ENCODE measurements at regions not wholly inside any gene's neighbourhood (a gene's known extent, or its start where the extent isn't known, plus 50 kb on each side); places are given as distances from the start of the nearest gene placed in this dataset.

- H3K27me3 ChIP-seq = no peaks in the 10 kb centered on the region
- no peak overlapping the region for H2AFZ ChIP-seq
- H3K36me3 ChIP-seq (replicated peaks; ENCODE audit: insufficient read depth, low read depth) = no peaks in the 10 kb centered on the region
- no peaks in the 10 kb centered on the region for H4K20me1 ChIP-seq (ENCODE audit: insufficient read depth, poor library complexity, severe bottlenecking)
- no peaks in the 10 kb centered on the region for H3K9me2 ChIP-seq (replicated peaks; ENCODE audit: insufficient read depth)
- H3K27ac ChIP-seq = no peak overlapping the region
- TF ChIP-seq EZH2phosphoT487 (IDR thresholded peaks at IDR 0.05; ENCODE audit: low read depth, severe bottlenecking, unreplicated experiment) = no peak
- TF ChIP-seq, protein P1, sequence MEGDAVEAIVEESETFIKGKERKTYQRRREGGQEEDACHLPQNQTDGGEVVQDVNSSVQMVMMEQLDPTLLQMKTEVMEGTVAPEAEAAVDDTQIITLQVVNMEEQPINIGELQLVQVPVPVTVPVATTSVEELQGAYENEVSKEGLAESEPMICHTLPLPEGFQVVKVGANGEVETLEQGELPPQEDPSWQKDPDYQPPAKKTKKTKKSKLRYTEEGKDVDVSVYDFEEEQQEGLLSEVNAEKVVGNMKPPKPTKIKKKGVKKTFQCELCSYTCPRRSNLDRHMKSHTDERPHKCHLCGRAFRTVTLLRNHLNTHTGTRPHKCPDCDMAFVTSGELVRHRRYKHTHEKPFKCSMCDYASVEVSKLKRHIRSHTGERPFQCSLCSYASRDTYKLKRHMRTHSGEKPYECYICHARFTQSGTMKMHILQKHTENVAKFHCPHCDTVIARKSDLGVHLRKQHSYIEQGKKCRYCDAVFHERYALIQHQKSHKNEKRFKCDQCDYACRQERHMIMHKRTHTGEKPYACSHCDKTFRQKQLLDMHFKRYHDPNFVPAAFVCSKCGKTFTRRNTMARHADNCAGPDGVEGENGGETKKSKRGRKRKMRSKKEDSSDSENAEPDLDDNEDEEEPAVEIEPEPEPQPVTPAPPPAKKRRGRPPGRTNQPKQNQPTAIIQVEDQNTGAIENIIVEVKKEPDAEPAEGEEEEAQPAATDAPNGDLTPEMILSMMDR (IDR thresholded peaks at IDR 0.05; ENCODE audit: poor library complexity) = no peak
- TF ChIP-seq EZH2 (IDR thresholded peaks at IDR 0.05; ENCODE audit: borderline replicate concordance) = no peak
- no peaks in the 10 kb centered on the region for H3K9me3 ChIP-seq (ENCODE audit: low read depth)
- DNase-seq (ENCODE audit: low spot score) = no peak
- no peaks in the 10 kb centered on the region for H3K79me2 ChIP-seq
- H3K4me1 ChIP-seq (ENCODE audit: insufficient read depth) = no peaks in the 10 kb centered on the region
- no peak overlapping the region for H3K4me3 ChIP-seq
- WGBS (ENCODE audit: low lambda C conversion rate, missing lambda C conversion rate) = 84% methylated on average over 2 of the region's 2 CpGs
- no peak overlapping the region for H3K4me2 ChIP-seq
Observed at GRCh38 chr17:71883258-71883657, 237.6 kb upstream of the SOX9 start.

DNA sequence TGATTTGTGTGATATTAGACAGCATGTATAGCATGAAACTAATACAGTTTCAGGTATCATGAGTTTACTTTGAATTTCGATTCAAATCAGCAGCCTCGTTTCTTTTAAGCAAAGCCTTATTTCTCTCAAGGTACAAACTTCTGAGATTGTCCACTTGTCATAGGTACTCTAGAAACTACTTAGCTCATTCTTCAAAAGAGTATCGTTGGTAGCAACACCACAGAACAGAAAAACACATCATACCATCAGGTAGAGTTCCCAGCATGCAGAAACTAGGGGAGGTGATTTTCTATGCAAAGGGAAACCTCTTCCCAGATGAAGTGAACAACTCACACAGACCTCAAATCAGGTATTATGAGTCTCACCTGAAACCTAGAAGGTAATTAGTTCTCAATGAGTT is 237.0 kb upstream of the SOX9 start:
- TF ChIP-seq, protein P1 (IDR thresholded peaks at IDR 0.05; ENCODE audit: poor library complexity) = no peak
- no peak for TF ChIP-seq EZH2phosphoT487 (IDR thresholded peaks at IDR 0.05; ENCODE audit: low read depth, severe bottlenecking, unreplicated experiment)
- TF ChIP-seq EZH2 (IDR thresholded peaks at IDR 0.05; ENCODE audit: borderline replicate concordance) = no peak
- H3K79me2 ChIP-seq = no peaks in the 10 kb centered on the region
- H3K9me2 ChIP-seq (replicated peaks; ENCODE audit: insufficient read depth) = no peaks in the 10 kb centered on the region
- 76% methylated on average over 3 of the region's 3 CpGs for WGBS (ENCODE audit: low lambda C conversion rate, missing lambda C conversion rate)
- H3K36me3 ChIP-seq (replicated peaks; ENCODE audit: insufficient read depth, low read depth) = no peaks in the 10 kb centered on the region
- no peak for DNase-seq (ENCODE audit: low spot score)
- H2AFZ ChIP-seq = no peak overlapping the region
- H3K4me3 ChIP-seq = no peak overlapping the region
- H3K4me2 ChIP-seq = no peak overlapping the region
- no peaks in the 10 kb centered on the region for H3K27me3 ChIP-seq
- no peak overlapping the region for H3K27ac ChIP-seq
- no peaks in the 10 kb centered on the region for H3K4me1 ChIP-seq (ENCODE audit: insufficient read depth)
- no peaks in the 10 kb centered on the region for H4K20me1 ChIP-seq (ENCODE audit: insufficient read depth, poor library complexity, severe bottlenecking)
- no peaks in the 10 kb centered on the region for H3K9me3 ChIP-seq (ENCODE audit: low read depth)

DNA sequence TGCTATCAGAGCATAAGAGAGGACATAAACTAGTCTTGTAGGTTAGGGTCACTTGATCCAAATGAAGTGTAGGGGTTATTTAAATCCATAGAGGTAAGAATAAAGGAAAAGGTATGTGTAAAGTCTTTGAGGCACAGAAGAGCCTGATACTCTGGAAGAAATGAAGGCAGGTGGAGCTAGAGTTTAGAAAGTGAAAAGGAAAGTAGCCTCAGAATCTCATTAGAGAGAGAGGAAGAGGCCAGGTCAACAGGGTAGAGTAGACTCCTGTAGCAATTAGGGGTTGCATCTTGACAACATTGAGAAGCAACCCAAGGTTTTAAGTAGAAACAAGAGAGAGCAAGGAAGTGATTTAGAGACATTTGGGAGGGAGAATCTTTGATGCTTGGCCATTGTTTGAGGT is 235.2 kb upstream of the SOX9 start:
- H3K9me2 ChIP-seq (replicated peaks; ENCODE audit: insufficient read depth) = no peaks in the 10 kb centered on the region
- no peak for DNase-seq (ENCODE audit: low spot score)
- H2AFZ ChIP-seq = no peak overlapping the region
- H4K20me1 ChIP-seq (ENCODE audit: insufficient read depth, poor library complexity, severe bottlenecking) = no peaks in the 10 kb centered on the region
- no peaks in the 10 kb centered on the region for H3K27me3 ChIP-seq
- H3K4me3 ChIP-seq = no peak overlapping the region
- no peak for TF ChIP-seq EZH2phosphoT487 (IDR thresholded peaks at IDR 0.05; ENCODE audit: low read depth, severe bottlenecking, unreplicated experiment)
- TF ChIP-seq EZH2 (IDR thresholded peaks at IDR 0.05; ENCODE audit: borderline replicate concordance) = no peak
- TF ChIP-seq, protein P1 (IDR thresholded peaks at IDR 0.05; ENCODE audit: poor library complexity) = no peak
- H3K4me1 ChIP-seq (ENCODE audit: insufficient read depth) = no peaks in the 10 kb centered on the region
- H3K36me3 ChIP-seq (replicated peaks; ENCODE audit: insufficient read depth, low read depth) = no peaks in the 10 kb centered on the region
- H3K4me2 ChIP-seq = no peak overlapping the region
- H3K27ac ChIP-seq = no peak overlapping the region
- H3K9me3 ChIP-seq (ENCODE audit: low read depth) = no peaks in the 10 kb centered on the region
- no peaks in the 10 kb centered on the region for H3K79me2 ChIP-seq

GRCh38 chr17:71899317-71899716 is 221.5 kb upstream of the SOX9 start:
- DNase-seq (ENCODE audit: low spot score) = no peak
- H3K79me2 ChIP-seq = no peaks in the 10 kb centered on the region
- 65% methylated on average over 4 of the region's 4 CpGs for WGBS (ENCODE audit: low lambda C conversion rate, missing lambda C conversion rate)
- H3K27me3 ChIP-seq = no peaks in the 10 kb centered on the region
- TF ChIP-seq, protein P1 (IDR thresholded peaks at IDR 0.05; ENCODE audit: poor library complexity) = no peak
- TF ChIP-seq EZH2 (IDR thresholded peaks at IDR 0.05; ENCODE audit: borderline replicate concordance) (no peak), EZH2phosphoT487 (IDR thresholded peaks at IDR 0.05; ENCODE audit: low read depth, severe bottlenecking, unreplicated experiment) (no peak)
- no peaks in the 10 kb centered on the region for H3K9me3 ChIP-seq (ENCODE audit: low read depth)
- no peak overlapping the region for H3K27ac ChIP-seq
- no peaks in the 10 kb centered on the region for H3K4me1 ChIP-seq (ENCODE audit: insufficient read depth)
- H2AFZ ChIP-seq = no peak overlapping the region
- no peaks in the 10 kb centered on the region for H4K20me1 ChIP-seq (ENCODE audit: insufficient read depth, poor library complexity, severe bottlenecking)
- no peak overlapping the region for H3K4me2 ChIP-seq
- H3K9me2 ChIP-seq (replicated peaks; ENCODE audit: insufficient read depth) = no peaks in the 10 kb centered on the region
- no peak overlapping the region for H3K4me3 ChIP-seq
- no peaks in the 10 kb centered on the region for H3K36me3 ChIP-seq (replicated peaks; ENCODE audit: insufficient read depth, low read depth)

Measured in hepatocyte (in vitro differentiated cells).